ENCODE measurements at regions not wholly inside any gene's neighbourhood (a gene's known extent, or its start where the extent isn't known, plus 50 kb on each side); places are given as distances from the start of the nearest gene placed in this dataset.

DNA sequence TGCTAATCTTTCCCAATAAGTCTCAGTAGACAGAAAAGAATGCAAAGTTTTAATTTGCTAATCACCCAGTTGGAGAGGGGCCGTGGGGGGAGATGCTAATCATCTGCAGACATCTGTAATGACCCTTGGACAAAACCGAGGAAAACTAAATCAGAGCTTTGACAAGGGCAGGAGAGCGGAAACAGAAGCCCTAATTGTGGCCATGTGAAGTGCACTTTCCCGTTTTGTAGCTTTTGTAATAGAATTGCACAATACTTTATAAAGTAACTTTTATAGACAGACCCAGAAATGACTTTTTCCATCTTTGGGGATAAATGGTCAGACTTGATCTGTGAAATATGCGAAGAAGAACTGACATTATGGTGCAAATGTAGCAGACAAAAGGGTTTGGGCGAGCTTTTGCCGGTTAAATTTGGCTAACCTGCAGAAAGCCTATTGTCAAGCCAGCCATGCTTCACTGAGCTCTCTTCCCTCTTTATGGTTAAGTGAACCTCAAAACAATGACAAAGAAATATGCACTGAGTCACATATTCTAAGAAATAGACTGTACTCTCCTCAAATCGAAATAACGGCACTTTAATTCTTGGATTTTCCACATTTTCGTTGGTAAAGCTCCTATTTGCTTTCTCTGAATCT lies 980.1 kb upstream of the POU3F3 start:
- peaks cover 3 to 13% (median 8%) of the 10 kb centered on the region in 3 donors for H3K9me3 Mint-ChIP-seq
- Histone ChIP-seq H3K9me3 (no peaks in the 10 kb centered on the region), H3K27ac (ENCODE audit: low read length) (no peak overlapping the region), H3K4me3 (ENCODE audit: control insufficient read depth in 1 of 2, extremely low read depth in 1 of 2, low read length in 1 of 2) (no peak overlapping the region), H3K27me3 (replicated peaks in 1 of 2; ENCODE audit: control insufficient read depth in 2 of 2, extremely low read depth in 1 of 2, insufficient read depth in 2 of 2, low read length in 1 of 2) (no peaks in the 10 kb centered on the region), H3K36me3 (ENCODE audit: control insufficient read depth in 2 of 2, extremely low read depth in 1 of 2, insufficient read depth in 1 of 2, low read length in 1 of 2) (no peaks in the 10 kb centered on the region), H3K4me1 (ENCODE audit: control insufficient read depth in 1 of 2, extremely low read depth in 1 of 2, insufficient read depth in 2 of 2, low read length in 2 of 2) (no peaks in the 10 kb centered on the region)
- H3K4me1 Mint-ChIP-seq: no peaks in the 10 kb centered on the region
- DNase-seq (no peak), ATAC-seq (replicated peaks in 1 of 4) (no peak)
- no peaks in the 10 kb centered on the region for H3K27me3 Mint-ChIP-seq
- ChIA-PET CTCF (no interaction called here), POLR2A (no interaction called here)
- no peaks in the 10 kb centered on the region for H3K36me3 Mint-ChIP-seq
- 72% methylated on average over 7 of the region's 10 CpGs for WGBS (ENCODE audit: insufficient coverage)
- H3K27ac Mint-ChIP-seq: no peak overlapping the region
- no peak overlapping the region for H3K4me3 Mint-ChIP-seq

GRCh38 chr2:103875131-103875530 lies 978.8 kb upstream of the POU3F3 start:
- H3K36me3 Mint-ChIP-seq: no peaks in the 10 kb centered on the region
- H3K27ac Mint-ChIP-seq: no peak overlapping the region
- H3K9me3 Mint-ChIP-seq: peaks cover 3 to 12% (median 8%) of the 10 kb centered on the region in 3 donors
- H3K27me3 Mint-ChIP-seq: no peaks in the 10 kb centered on the region
- H3K4me1 Mint-ChIP-seq: no peaks in the 10 kb centered on the region
- 17% methylated on average over 1 of the region's 1 CpG for WGBS (ENCODE audit: insufficient coverage)
- DNase-seq (no peak), ATAC-seq (replicated peaks in 1 of 4) (no peak)
- H3K4me1 ChIP-seq (ENCODE audit: control insufficient read depth in 1 of 2, extremely low read depth in 1 of 2, insufficient read depth in 2 of 2, low read length in 2 of 2): no peaks in the 10 kb centered on the region
- H3K9me3 ChIP-seq: no peaks in the 10 kb centered on the region
- H3K27me3 ChIP-seq (replicated peaks in 1 of 2; ENCODE audit: control insufficient read depth in 2 of 2, extremely low read depth in 1 of 2, insufficient read depth in 2 of 2, low read length in 1 of 2): no peaks in the 10 kb centered on the region
- POLR2A ChIA-PET: no interaction called here
- H3K4me3 ChIP-seq (ENCODE audit: control insufficient read depth in 1 of 2, extremely low read depth in 1 of 2, low read length in 1 of 2): no peak overlapping the region
- no peak overlapping the region for H3K4me3 Mint-ChIP-seq
- H3K27ac ChIP-seq (ENCODE audit: low read length): no peak overlapping the region
- no peaks in the 10 kb centered on the region for H3K36me3 ChIP-seq (ENCODE audit: control insufficient read depth in 2 of 2, extremely low read depth in 1 of 2, insufficient read depth in 1 of 2, low read length in 1 of 2)
- CTCF ChIA-PET: interaction anchor here in 1 of 2 donors (1.0 kb wide), 1 partner anchor 13 kb away, joined by 3 read pairs; no protein-coding TSS in a partner anchor

- H3K9me3 ChIP-seq: no peaks in the 10 kb centered on the region
- H3K27me3 ChIP-seq (replicated peaks in 1 of 2; ENCODE audit: control insufficient read depth in 2 of 2, extremely low read depth in 1 of 2, insufficient read depth in 2 of 2, low read length in 1 of 2): no peaks in the 10 kb centered on the region
- H3K4me1 Mint-ChIP-seq: no peaks in the 10 kb centered on the region
- no peak overlapping the region for H3K27ac ChIP-seq (ENCODE audit: low read length)
- H3K4me1 ChIP-seq (ENCODE audit: control insufficient read depth in 1 of 2, extremely low read depth in 1 of 2, insufficient read depth in 2 of 2, low read length in 2 of 2): no peaks in the 10 kb centered on the region
- POLR2A ChIA-PET: no interaction called here
- no peak overlapping the region for H3K27ac Mint-ChIP-seq
- peaks cover 3 to 12% (median 5%) of the 10 kb centered on the region in 3 donors for H3K9me3 Mint-ChIP-seq
- DNase-seq (no peak), ATAC-seq (replicated peaks in 1 of 4) (no peak)
- no CpG with 5 or more reads among the region's 3 CpGs for WGBS (ENCODE audit: insufficient coverage)
- no peaks in the 10 kb centered on the region for H3K36me3 ChIP-seq (ENCODE audit: control insufficient read depth in 2 of 2, extremely low read depth in 1 of 2, insufficient read depth in 1 of 2, low read length in 1 of 2)
- no peaks in the 10 kb centered on the region for H3K27me3 Mint-ChIP-seq
- CTCF ChIA-PET: interaction anchor here in 1 of 2 donors (1.0 kb wide), 1 partner anchor 13 kb away, joined by 3 read pairs; no protein-coding TSS in a partner anchor
- H3K4me3 Mint-ChIP-seq: no peak overlapping the region
- no peaks in the 10 kb centered on the region for H3K36me3 Mint-ChIP-seq
- no peak overlapping the region for H3K4me3 ChIP-seq (ENCODE audit: control insufficient read depth in 1 of 2, extremely low read depth in 1 of 2, low read length in 1 of 2)
Observed at GRCh38 chr2:103875531-103875930, 978.4 kb upstream of the POU3F3 start.

GRCh38 chr2:103876611-103877010 lies 977.3 kb upstream of the POU3F3 start:
- Histone ChIP-seq H3K9me3 (no peaks in the 10 kb centered on the region), H3K27me3 (replicated peaks in 1 of 2; ENCODE audit: control insufficient read depth in 2 of 2, extremely low read depth in 1 of 2, insufficient read depth in 2 of 2, low read length in 1 of 2) (no peaks in the 10 kb centered on the region), H3K36me3 (ENCODE audit: control insufficient read depth in 2 of 2, extremely low read depth in 1 of 2, insufficient read depth in 1 of 2, low read length in 1 of 2) (no peaks in the 10 kb centered on the region), H3K27ac (ENCODE audit: low read length) (no peak overlapping the region), H3K4me1 (ENCODE audit: control insufficient read depth in 1 of 2, extremely low read depth in 1 of 2, insufficient read depth in 2 of 2, low read length in 2 of 2) (no peaks in the 10 kb centered on the region), H3K4me3 (ENCODE audit: control insufficient read depth in 1 of 2, extremely low read depth in 1 of 2, low read length in 1 of 2) (no peak overlapping the region)
- ChIA-PET POLR2A (no interaction called here), CTCF (no interaction called here)
- Mint-ChIP-seq H3K4me3 (no peak overlapping the region), H3K9me3 (peaks cover 2 to 12% (median 3%) of the 10 kb centered on the region in 3 donors), H3K27me3 (no peaks in the 10 kb centered on the region), H3K4me1 (no peaks in the 10 kb centered on the region), H3K36me3 (no peaks in the 10 kb centered on the region), H3K27ac (no peak overlapping the region)
- ATAC-seq (replicated peaks in 1 of 4) (no peak), DNase-seq (no peak)
- whole genome bisulfite sequencing (ENCODE audit: insufficient coverage): 83% methylated on average over 1 of the region's 5 CpGs

- CTCF ChIA-PET: no interaction called here
- WGBS (ENCODE audit: insufficient coverage): no CpG with 5 or more reads among the region's 1 CpG
- Histone ChIP-seq H3K36me3 (ENCODE audit: control insufficient read depth in 2 of 2, extremely low read depth in 1 of 2, insufficient read depth in 1 of 2, low read length in 1 of 2) (no peaks in the 10 kb centered on the region), H3K4me1 (ENCODE audit: control insufficient read depth in 1 of 2, extremely low read depth in 1 of 2, insufficient read depth in 2 of 2, low read length in 2 of 2) (no peaks in the 10 kb centered on the region), H3K9me3 (no peaks in the 10 kb centered on the region), H3K4me3 (ENCODE audit: control insufficient read depth in 1 of 2, extremely low read depth in 1 of 2, low read length in 1 of 2) (no peak overlapping the region), H3K27ac (ENCODE audit: low read length) (no peak overlapping the region), H3K27me3 (replicated peaks in 1 of 2; ENCODE audit: control insufficient read depth in 2 of 2, extremely low read depth in 1 of 2, insufficient read depth in 2 of 2, low read length in 1 of 2) (no peaks in the 10 kb centered on the region)
- Mint-ChIP-seq H3K4me1 (no peaks in the 10 kb centered on the region), H3K36me3 (no peaks in the 10 kb centered on the region), H3K27ac (no peak overlapping the region), H3K9me3 (peaks cover 3 to 11% (median 4%) of the 10 kb centered on the region in 3 donors), H3K4me3 (no peak overlapping the region), H3K27me3 (no peaks in the 10 kb centered on the region)
- DNase-seq: no peak
- POLR2A ChIA-PET: no interaction called here
- ATAC-seq (replicated peaks in 1 of 4): no peak
Observed at GRCh38 chr2:103879101-103879500, 974.8 kb upstream of the POU3F3 start.

- Histone ChIP-seq H3K9me3 (no peaks in the 10 kb centered on the region), H3K27ac (ENCODE audit: low read length) (no peak overlapping the region), H3K36me3 (ENCODE audit: control insufficient read depth in 2 of 2, extremely low read depth in 1 of 2, insufficient read depth in 1 of 2, low read length in 1 of 2) (no peaks in the 10 kb centered on the region), H3K4me3 (ENCODE audit: control insufficient read depth in 1 of 2, extremely low read depth in 1 of 2, low read length in 1 of 2) (no peak overlapping the region), H3K27me3 (replicated peaks in 1 of 2; ENCODE audit: control insufficient read depth in 2 of 2, extremely low read depth in 1 of 2, insufficient read depth in 2 of 2, low read length in 1 of 2) (no peaks in the 10 kb centered on the region), H3K4me1 (ENCODE audit: control insufficient read depth in 1 of 2, extremely low read depth in 1 of 2, insufficient read depth in 2 of 2, low read length in 2 of 2) (no peaks in the 10 kb centered on the region)
- H3K27ac Mint-ChIP-seq: no peak overlapping the region
- ATAC-seq (replicated peaks in 1 of 4) (no peak), DNase-seq (no peak)
- H3K36me3 Mint-ChIP-seq: no peaks in the 10 kb centered on the region
- POLR2A ChIA-PET: no interaction called here
- H3K4me3 Mint-ChIP-seq: no peak overlapping the region
- no CpG with 5 or more reads among the region's 4 CpGs for WGBS (ENCODE audit: insufficient coverage)
- H3K27me3 Mint-ChIP-seq: no peaks in the 10 kb centered on the region
- H3K4me1 Mint-ChIP-seq: no peaks in the 10 kb centered on the region
- CTCF ChIA-PET: no interaction called here
- peaks cover 6 to 8% (median 6%) of the 10 kb centered on the region in 3 donors for H3K9me3 Mint-ChIP-seq
Observed at GRCh38 chr2:103880081-103880834, 973.7 kb upstream of the POU3F3 start.

Data from T-cell (primary cell).